Activated naive CD4-positive, alpha-beta T cell treated with anti-CD3 and anti-CD28 coated beads, Interleukin-2, amount 50 U/mL, for 24 hours (primary cell): ENCODE measurements at regions not wholly inside any gene's neighbourhood (a gene's known extent, or its start where the extent isn't known, plus 50 kb on each side); places are given as distances from the start of the nearest gene placed in this dataset.
"Not testable (repeated sequence)": the region's sequence is repeated elsewhere in the genome, so short reads cannot be mapped to it uniquely, and the experiment has no call there.

Source experiments
- H3K27ac Mint-ChIP-seq: one replicate; pipeline ENCODE4 v1.8.0; 2021; ENCODE audit warnings: mild to moderate bottlenecking, mixed read lengths
- H3K27me3 Mint-ChIP-seq: one replicate; pipeline ENCODE4 v1.8.0; 2021; ENCODE audit warnings: mixed read lengths
- H3K36me3 Mint-ChIP-seq: one replicate; pipeline ENCODE4 v1.8.0; 2021; ENCODE audit warnings: mixed read lengths
- H3K4me1 Mint-ChIP-seq: one replicate; pipeline ENCODE4 v1.8.0; 2021; ENCODE audit warnings: mixed read lengths
- H3K4me3 Mint-ChIP-seq: one replicate; pipeline ENCODE4 v1.8.0; 2021; ENCODE audit warnings: mild to moderate bottlenecking, mixed read lengths
- H3K9me3 Mint-ChIP-seq: one replicate; pipeline ENCODE4 v1.8.0; 2021; ENCODE audit warnings: mixed read lengths

DNA sequence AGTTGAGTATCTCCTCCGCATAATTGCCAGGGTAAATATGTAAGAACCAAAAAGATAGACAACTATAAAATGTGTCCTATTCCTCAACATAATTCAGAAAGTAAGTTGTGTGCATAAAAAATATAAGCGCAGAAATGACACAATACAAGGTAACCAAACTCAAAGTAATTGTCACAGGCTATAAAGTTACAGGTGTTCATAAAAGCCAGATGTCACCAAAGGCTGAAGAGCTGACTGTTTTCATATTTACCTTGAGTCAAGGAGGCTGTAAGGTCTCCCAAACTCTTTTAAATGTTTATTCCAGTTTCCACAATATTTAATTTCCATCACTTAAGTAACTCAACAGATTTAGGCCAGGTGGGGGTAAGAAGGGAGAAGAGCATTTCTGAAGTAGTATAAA lies 192.2 kb upstream of the MARCKS start:
- Mint-ChIP-seq H3K4me3 (no peak overlapping the region), H3K4me1 (no peaks in the 10 kb centered on the region), H3K9me3 (no peaks in the 10 kb centered on the region), H3K36me3 (no peaks in the 10 kb centered on the region), H3K27ac (no peak overlapping the region), H3K27me3 (peaks cover 3% of the 10 kb centered on the region)

DNA sequence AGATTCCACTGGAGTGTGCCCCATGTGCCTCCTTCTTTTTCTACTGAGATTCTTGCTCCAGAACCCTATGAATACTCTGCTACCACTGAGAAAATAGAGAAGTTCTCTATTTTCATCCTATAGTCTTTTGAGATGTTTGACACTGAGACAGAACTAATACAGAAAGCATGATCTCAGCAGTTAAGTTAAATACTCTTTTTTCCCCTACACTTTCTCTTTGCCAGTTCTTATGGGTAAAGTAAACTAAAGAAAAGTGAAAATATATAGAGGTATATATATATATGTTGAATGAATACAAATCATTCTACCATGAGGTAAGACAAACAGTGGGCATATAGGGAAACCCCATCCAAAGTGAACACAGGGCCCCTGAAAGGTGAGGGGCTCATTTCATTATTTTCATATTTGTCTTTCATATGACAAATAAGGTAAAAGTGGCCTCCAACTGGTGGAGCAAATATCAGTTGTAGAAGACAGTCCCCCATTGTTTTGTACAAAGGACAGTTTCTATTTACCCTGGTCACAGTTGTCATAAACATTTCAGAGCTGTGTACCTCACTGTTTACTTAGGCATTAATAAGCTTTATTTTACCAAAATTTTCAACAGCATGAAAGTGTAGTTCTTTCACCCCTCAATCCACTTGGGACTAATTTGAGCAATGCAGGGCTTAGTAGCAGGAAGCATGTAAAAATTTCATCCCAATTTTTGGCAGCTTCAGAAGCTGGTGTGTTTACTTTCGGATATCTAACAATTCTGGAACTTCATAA lies 188.3 kb upstream of the MARCKS start:
- H3K4me3 Mint-ChIP-seq = no peak overlapping the region
- H3K4me1 Mint-ChIP-seq = no peaks in the 10 kb centered on the region
- no peak overlapping the region for H3K27ac Mint-ChIP-seq

DNA sequence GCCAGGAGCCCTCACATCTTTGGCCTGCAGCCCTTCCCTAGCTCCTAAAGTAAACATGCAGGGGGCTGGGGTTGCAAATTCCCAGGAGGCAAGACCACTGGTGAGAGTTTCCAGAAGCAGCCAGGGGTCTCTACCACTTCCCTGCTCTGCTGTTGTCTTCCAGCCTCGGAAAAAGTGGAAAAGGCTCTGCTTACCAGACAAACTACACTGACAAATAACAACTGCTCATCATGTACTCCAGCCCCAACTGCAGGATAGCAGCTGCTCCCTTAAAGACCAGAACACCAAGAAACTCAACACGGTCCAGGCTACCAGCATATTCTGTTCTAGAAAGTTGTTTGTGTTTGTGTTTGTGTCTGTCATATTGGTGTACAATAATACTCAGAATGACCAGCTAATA lies 187.5 kb upstream of the MARCKS start:
- no peaks in the 10 kb centered on the region for H3K36me3 Mint-ChIP-seq
- H3K4me1 Mint-ChIP-seq = no peaks in the 10 kb centered on the region
- H3K9me3 Mint-ChIP-seq = no peaks in the 10 kb centered on the region
- no peak overlapping the region for H3K4me3 Mint-ChIP-seq
- H3K27ac Mint-ChIP-seq = no peak overlapping the region
- H3K27me3 Mint-ChIP-seq = peaks cover 1% of the 10 kb centered on the region

More for the DNA sequence above, 188.3 kb upstream of the MARCKS start:
- peaks cover 3% of the 10 kb centered on the region for H3K27me3 Mint-ChIP-seq
- H3K9me3 Mint-ChIP-seq = no peaks in the 10 kb centered on the region
- no peaks in the 10 kb centered on the region for H3K36me3 Mint-ChIP-seq

DNA sequence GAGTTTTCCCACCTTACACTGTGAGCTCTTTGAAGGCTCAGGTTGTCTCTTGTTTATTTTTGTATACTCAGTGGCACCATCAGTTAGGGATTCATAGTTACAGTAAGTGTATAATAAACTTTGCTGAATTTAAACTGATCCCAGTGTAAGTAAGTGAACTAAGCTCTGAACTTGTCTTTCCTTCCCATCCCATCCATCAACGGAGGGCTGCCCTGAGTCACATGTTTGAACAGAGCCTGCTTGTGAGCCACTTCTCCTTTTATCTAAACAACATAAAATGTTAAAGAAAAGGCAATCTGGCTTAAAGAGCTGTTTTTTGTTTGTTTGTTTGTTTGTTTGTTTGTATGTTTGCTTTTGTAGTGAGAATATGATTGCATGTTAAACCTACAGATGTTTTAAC lies 185.7 kb upstream of the MARCKS start:
- Mint-ChIP-seq H3K27me3 (peaks cover 1% of the 10 kb centered on the region), H3K27ac (no peak overlapping the region), H3K36me3 (no peaks in the 10 kb centered on the region), H3K9me3 (no peaks in the 10 kb centered on the region), H3K4me3 (no peak overlapping the region), H3K4me1 (no peaks in the 10 kb centered on the region)

DNA sequence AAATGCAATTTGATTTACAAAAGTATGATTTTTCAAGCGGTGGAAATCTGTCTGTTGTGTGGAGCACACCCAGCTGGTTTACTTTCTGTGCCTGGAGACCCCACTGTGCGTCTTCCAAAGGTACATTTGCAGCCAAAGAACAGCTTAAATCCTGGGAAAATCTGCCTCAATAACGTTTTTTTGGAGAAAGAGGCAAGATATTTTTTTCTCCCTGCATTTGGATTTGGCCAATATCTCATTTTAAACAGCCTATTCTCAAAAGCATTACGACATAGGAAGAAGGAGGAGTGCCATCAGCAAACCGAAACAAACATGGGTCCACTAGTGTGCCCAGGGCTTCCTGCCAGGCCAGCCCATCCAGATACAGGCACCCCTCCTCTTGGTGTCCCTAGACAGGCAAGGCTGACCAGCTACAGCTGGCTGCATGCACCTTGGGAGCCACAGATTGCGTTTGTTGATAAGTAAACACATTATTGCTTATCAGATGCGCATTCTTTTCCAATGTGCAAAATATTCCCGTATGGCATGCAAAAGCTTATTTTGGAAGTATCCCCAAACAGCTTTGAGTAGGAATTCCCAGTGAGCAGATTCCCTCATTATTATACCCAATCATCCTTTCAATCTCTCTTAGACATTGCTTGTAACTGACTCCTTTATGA lies 184.5 kb upstream of the MARCKS start:
- H3K27me3 Mint-ChIP-seq = peaks cover 2% of the 10 kb centered on the region
- H3K36me3 Mint-ChIP-seq = no peaks in the 10 kb centered on the region
- H3K9me3 Mint-ChIP-seq = no peaks in the 10 kb centered on the region
- H3K4me1 Mint-ChIP-seq = no peaks in the 10 kb centered on the region
- H3K27ac Mint-ChIP-seq = no peak overlapping the region
- H3K4me3 Mint-ChIP-seq = no peak overlapping the region

- no peaks in the 10 kb centered on the region for H3K9me3 Mint-ChIP-seq
- no peaks in the 10 kb centered on the region for H3K36me3 Mint-ChIP-seq
- H3K4me3 Mint-ChIP-seq = no peak overlapping the region
- H3K27me3 Mint-ChIP-seq = peaks cover 2% of the 10 kb centered on the region
- H3K27ac Mint-ChIP-seq = no peak overlapping the region
- H3K4me1 Mint-ChIP-seq = no peaks in the 10 kb centered on the region
Measured at GRCh38 chr6:113674075-113674474, 183.1 kb upstream of the MARCKS start.

DNA sequence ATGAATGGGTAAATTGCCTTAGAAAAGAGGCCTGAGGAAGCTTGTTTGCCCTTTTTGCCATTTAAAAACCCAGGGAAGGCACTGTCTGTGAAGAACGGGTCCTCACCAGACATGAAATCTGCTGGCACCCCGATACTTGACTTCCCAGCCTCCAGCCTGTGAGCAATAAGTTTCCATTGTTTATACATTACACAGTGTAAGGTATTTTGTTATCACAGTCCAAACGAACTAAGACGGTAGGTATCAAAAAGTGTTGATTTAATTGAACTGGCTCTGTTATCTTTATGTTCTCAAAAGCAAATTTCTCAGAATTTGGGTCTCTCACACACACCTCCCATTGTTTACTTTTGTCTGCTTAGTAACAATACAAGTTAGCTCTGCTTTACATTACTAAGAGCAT lies 181.1 kb upstream of the MARCKS start:
- no peaks in the 10 kb centered on the region for H3K9me3 Mint-ChIP-seq
- no peaks in the 10 kb centered on the region for H3K4me1 Mint-ChIP-seq
- H3K36me3 Mint-ChIP-seq = no peaks in the 10 kb centered on the region
- H3K4me3 Mint-ChIP-seq = no peak overlapping the region
- H3K27me3 Mint-ChIP-seq = peaks cover 2% of the 10 kb centered on the region
- H3K27ac Mint-ChIP-seq = no peak overlapping the region

GRCh38 chr6:113676968-113677367 lies 180.2 kb upstream of the MARCKS start:
- Mint-ChIP-seq H3K27ac (no peak overlapping the region), H3K27me3 (peaks cover 2% of the 10 kb centered on the region), H3K4me3 (no peak overlapping the region), H3K4me1 (no peaks in the 10 kb centered on the region), H3K9me3 (no peaks in the 10 kb centered on the region), H3K36me3 (no peaks in the 10 kb centered on the region)

- H3K36me3 Mint-ChIP-seq = no peaks in the 10 kb centered on the region
- no peaks in the 10 kb centered on the region for H3K4me1 Mint-ChIP-seq
- H3K4me3 Mint-ChIP-seq = no peak overlapping the region
- H3K27me3 Mint-ChIP-seq = peaks cover 1% of the 10 kb centered on the region
- H3K9me3 Mint-ChIP-seq = no peaks in the 10 kb centered on the region
- H3K27ac Mint-ChIP-seq = no peak overlapping the region
Measured at GRCh38 chr6:113679051-113679450, 178.1 kb upstream of the MARCKS start.

DNA sequence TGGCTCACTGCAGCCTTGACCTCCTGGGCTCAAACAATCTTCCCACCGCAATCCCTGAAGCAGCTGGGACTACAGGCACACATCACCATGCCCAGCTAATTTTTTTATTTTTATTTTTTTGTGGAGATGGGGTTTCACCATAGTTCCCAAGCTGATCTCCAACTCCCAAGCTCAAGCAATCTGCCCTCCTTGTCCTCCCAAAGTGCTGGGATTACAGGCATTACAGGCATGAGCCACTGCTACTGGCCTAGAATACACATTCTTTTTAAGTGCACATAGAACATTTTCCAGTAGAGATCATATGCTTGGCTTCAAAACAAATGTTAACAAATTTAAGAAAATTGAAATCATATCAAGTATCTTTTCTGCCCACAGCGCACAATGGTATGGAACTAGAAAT lies 176.8 kb upstream of the MARCKS start:
- Mint-ChIP-seq H3K9me3 (no peaks in the 10 kb centered on the region), H3K4me1 (no peaks in the 10 kb centered on the region), H3K27me3 (peaks cover 1% of the 10 kb centered on the region), H3K36me3 (no peaks in the 10 kb centered on the region), H3K4me3 (no peak overlapping the region), H3K27ac (no peak overlapping the region)

DNA sequence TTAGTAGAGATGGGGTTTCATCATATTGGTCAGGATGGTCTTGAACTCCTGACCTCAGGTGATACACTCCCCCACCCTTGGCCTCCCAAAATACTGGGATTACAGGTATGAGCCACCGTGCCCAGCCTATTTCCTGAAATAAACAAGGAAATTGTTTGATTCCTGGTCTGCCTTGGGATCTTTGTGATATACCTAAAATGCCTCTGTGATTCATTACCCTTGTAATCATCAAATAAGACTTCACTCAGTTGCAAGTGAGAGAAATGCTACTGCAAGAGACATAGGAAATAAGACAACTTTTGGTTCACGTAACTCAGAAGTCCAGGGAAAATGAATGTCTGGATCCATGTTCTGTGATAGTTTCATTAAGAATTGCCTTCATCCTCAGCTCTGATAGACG lies 173.2 kb upstream of the MARCKS start:
- peaks cover 4% of the 10 kb centered on the region for H3K9me3 Mint-ChIP-seq
- H3K27ac Mint-ChIP-seq = no peak overlapping the region
- H3K4me1 Mint-ChIP-seq = no peaks in the 10 kb centered on the region
- H3K4me3 Mint-ChIP-seq = no peak overlapping the region
- no peaks in the 10 kb centered on the region for H3K27me3 Mint-ChIP-seq
- H3K36me3 Mint-ChIP-seq = no peaks in the 10 kb centered on the region

DNA sequence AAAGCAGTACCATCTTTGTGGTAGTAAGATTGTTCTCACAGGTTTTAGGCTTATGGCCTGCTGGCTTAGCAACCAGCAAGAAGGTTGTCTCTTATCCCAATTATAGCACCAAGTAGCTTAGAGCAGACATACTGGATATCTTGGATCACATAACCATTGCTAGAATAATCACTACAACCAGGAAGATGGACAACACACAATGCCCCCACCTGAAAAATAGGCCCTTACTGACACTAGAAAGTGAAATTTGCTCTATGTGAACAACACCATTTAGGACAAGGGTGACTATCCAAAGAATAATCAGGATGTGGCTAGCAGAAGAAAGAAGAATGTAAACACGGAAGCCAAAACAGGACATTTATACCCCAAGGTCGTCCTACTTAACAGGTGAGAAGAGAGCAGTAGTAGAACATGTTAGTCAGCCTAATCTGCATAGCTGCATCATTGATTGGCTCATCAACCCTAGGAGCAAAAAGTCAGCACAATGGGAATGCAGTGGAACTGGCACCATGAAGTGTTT lies 172.7 kb upstream of the MARCKS start:
- H3K9me3 Mint-ChIP-seq = peaks cover 4% of the 10 kb centered on the region
- no peaks in the 10 kb centered on the region for H3K27me3 Mint-ChIP-seq
- no peak overlapping the region for H3K27ac Mint-ChIP-seq
- H3K4me3 Mint-ChIP-seq = no peak overlapping the region
- no peaks in the 10 kb centered on the region for H3K4me1 Mint-ChIP-seq
- no peaks in the 10 kb centered on the region for H3K36me3 Mint-ChIP-seq

DNA sequence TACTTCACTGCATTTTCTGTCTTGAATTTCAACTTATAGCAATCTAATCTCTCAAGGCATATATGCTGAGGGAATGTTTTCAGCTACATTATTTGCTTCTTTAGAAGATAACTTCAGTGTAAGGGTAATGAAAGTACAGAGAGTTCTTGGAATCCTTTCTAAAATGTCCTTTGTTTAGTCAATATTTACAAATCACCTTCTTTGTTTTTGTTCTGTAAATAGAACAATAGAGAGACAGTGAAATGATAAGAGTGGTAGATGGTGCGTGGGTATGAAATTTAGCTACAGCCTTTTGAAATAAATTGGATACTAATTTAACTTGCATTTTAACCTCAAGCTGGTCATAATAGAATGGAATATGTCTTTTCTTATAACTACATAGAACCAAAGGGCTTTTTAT lies 171.1 kb upstream of the MARCKS start:
- Mint-ChIP-seq H3K4me3 (no peak overlapping the region), H3K36me3 (no peaks in the 10 kb centered on the region)

GRCh38 chr6:113689620-113690019 lies 167.5 kb upstream of the MARCKS start:
- H3K4me1 Mint-ChIP-seq, H3K9me3 Mint-ChIP-seq, H3K36me3 Mint-ChIP-seq, H3K27me3 Mint-ChIP-seq, H3K4me3 Mint-ChIP-seq, H3K27ac Mint-ChIP-seq: not testable (repeated sequence)

More for the DNA sequence above, 171.1 kb upstream of the MARCKS start:
- Mint-ChIP-seq H3K27me3 (no peaks in the 10 kb centered on the region), H3K9me3 (peaks cover 4% of the 10 kb centered on the region), H3K4me1 (no peaks in the 10 kb centered on the region), H3K27ac (no peak overlapping the region)

- Mint-ChIP-seq H3K4me1 (no peaks in the 10 kb centered on the region), H3K4me3 (no peak overlapping the region), H3K27me3 (no peaks in the 10 kb centered on the region), H3K27ac (no peak overlapping the region), H3K9me3 (peaks cover 4% of the 10 kb centered on the region), H3K36me3 (no peaks in the 10 kb centered on the region)
Measured at GRCh38 chr6:113690281-113691259, 166.6 kb upstream of the MARCKS start.
